Uterus (tissue), 3 donors: ENCODE measurements at regions not wholly inside any gene's neighbourhood (a gene's known extent, or its start where the extent isn't known, plus 50 kb on each side); places are given as distances from the start of the nearest gene placed in this dataset.

Experiments used
- DNase-seq, 2 donors: peaks; one replicate each; pipeline ENCODE4 v3.0.0-alpha.2; 2019 to 2020
- H3K27ac ChIP-seq, 2 donors: fragments of 200-600 bp; sonication (generic); 1 replicate in 1 of 2; 2 replicates in 1 of 2; pipeline ENCODE4 v1.5.1; 2016 to 2018
- H3K27me3 ChIP-seq, 2 donors: fragments of 200-600 bp; sonication (generic); one replicate each; pipeline ENCODE4 v1.5.1; 2018 to 2019; ENCODE audit warnings: control low read depth in 1 of 2
- H3K36me3 ChIP-seq, 2 donors: fragments of 200-600 bp; sonication (generic); one replicate each; pipeline ENCODE4 v1.5.1; 2019; ENCODE audit warnings: control low read depth in 1 of 2
- H3K4me1 ChIP-seq, 2 donors: fragments of 200-600 bp; sonication (generic); one replicate each; pipeline ENCODE4 v1.5.1; 2018 to 2019; ENCODE audit warnings: control low read depth in 1 of 2
- H3K4me3 ChIP-seq, 2 donors: fragments of 200-600 bp; sonication (generic); 1 replicate in 1 of 2; 2 replicates in 1 of 2; pipeline ENCODE4 v1.5.1; 2018 to 2019; ENCODE audit warnings: mild to moderate bottlenecking in 1 of 2
- H3K9me3 ChIP-seq, 2 donors: fragments of 200-600 bp; sonication (generic); one replicate each; pipeline ENCODE4 v1.5.1; 2019; ENCODE audit warnings: control low read depth in 1 of 2
- POLR2A ChIP-seq, 2 donors: fragments of 450-650 bp; IDR thresholded peaks; one replicate each; pipeline ENCODE4 v1.6.1; 2016; ENCODE audit warnings: antibody characterized with exemption in 2 of 2, mild to moderate bottlenecking in 1 of 2, moderate library complexity in 1 of 2
- intact Hi-C: fragments of 100-400 bp; cut with DNase I; formaldehyde crosslinking; loops from one replicate; pipeline ENCODE4 v1.15.1; 2023; ENCODE audit warnings: low total_unique reads
- TF ChIP-seq, protein P1 (sequence below), 4 experiments: fragments of 200-600 bp in 2 of 4; fragments of 450-650 bp in 2 of 4; sonication (generic) in 2 of 4; IDR thresholded peaks; one replicate each; pipeline ENCODE4 v1.5.1; 2016 to 2019; ENCODE audit warnings: antibody characterized with exemption in 4 of 4, mild to moderate bottlenecking in 2 of 4, moderate library complexity in 1 of 4
- donor health status: DM: yes; HTN: yes; CAD: no.

DNA sequence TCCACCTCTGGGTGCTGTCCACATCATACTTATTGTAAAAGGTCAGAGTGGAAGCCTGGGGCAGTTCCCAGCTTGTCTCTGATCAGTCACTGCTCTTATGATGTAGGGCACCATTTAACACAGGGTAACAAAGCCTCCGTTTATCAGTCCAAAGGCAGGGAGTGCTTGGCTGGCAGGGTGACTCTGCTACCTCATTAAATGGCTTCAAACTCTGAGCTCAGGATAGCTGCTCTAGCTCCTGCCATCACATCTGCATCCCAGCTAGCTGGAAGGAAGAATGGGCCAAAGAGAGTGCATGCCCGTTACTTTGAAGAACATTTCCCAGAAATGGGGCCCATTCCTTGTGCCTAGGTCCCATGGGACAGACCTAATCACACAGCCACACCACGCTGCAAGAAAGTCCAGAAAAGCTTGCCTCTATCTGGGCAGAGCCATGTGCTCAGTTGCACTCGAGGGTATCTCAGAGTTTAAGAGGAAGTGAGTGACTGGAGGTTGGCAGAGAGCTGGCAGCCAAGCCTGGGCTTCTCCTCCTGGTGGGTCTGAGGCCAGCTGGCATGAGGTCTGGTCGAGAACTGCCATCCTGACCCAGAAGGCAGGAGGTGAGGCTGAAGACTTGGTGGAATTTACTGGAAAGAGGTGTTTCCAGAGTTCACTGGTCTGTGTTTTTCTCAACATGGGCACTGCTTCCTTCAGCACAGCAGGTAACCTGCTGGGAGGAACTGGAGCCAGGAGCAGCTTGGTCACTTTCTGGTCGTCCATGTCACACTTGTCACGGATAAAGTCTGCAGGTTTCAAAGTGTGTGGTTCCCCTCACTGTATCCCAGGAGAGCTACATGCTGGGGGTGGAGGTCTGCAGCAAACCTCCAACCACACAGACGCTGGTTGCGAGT is 935.7 kb downstream of the BRD1 start:
- H3K9me3 ChIP-seq = no peaks in the 10 kb centered on the region
- TF ChIP-seq, protein P1, sequence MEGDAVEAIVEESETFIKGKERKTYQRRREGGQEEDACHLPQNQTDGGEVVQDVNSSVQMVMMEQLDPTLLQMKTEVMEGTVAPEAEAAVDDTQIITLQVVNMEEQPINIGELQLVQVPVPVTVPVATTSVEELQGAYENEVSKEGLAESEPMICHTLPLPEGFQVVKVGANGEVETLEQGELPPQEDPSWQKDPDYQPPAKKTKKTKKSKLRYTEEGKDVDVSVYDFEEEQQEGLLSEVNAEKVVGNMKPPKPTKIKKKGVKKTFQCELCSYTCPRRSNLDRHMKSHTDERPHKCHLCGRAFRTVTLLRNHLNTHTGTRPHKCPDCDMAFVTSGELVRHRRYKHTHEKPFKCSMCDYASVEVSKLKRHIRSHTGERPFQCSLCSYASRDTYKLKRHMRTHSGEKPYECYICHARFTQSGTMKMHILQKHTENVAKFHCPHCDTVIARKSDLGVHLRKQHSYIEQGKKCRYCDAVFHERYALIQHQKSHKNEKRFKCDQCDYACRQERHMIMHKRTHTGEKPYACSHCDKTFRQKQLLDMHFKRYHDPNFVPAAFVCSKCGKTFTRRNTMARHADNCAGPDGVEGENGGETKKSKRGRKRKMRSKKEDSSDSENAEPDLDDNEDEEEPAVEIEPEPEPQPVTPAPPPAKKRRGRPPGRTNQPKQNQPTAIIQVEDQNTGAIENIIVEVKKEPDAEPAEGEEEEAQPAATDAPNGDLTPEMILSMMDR (IDR thresholded peaks at IDR 0.05) = no peak
- TF ChIP-seq POLR2A (IDR thresholded peaks at IDR 0.05) = no peak
- H3K27ac ChIP-seq = no peak overlapping the region
- H3K27me3 ChIP-seq = no peaks in the 10 kb centered on the region
- intact Hi-C loops = no loop called here
- no peak for DNase-seq
- H3K4me3 ChIP-seq = no peak overlapping the region
- H3K4me1 ChIP-seq = no peaks in the 10 kb centered on the region
- no peaks in the 10 kb centered on the region for H3K36me3 ChIP-seq

DNA sequence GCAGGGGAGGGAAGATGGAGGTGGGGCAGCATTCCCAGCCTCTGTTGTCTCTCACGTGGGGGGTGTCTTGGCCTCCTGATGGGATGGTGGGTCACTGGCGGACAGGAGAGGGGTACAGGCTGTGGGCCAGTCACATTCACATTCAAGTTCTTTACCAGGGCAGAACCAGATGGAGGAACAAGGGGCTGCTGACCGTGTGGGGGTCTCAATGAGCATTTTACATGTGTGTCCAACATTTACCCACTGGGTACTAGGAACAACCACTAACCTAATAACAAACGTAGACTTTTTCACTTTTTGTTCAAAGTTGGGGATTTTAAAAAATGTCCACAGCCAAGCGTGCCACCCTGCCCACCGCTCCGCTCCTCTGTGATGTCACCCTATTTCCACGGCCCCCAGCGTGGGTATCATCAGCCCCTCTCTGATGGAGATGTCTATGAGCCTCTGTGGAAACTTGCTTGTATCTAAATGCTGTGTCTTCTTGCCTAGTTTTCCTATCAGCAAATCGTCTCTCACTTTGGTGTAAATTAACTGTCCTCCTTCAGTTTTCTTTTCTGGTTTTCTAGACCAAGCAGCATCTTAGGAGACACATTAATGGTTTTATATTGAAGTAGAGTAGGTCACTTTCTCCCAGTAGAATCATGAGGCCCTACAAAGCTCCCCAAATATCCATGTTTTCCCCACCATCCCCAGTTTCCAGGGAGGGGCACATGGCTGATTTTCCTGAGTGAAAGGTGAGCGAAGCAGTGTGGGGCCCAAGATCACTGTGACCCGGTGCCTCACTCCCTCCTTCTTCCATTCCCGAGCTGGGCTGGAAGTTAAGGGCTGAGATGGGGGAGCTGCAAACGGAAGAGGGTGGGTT is 936.7 kb downstream of the BRD1 start:
- no peak for TF ChIP-seq POLR2A (IDR thresholded peaks at IDR 0.05)
- TF ChIP-seq, protein P1 (IDR thresholded peaks at IDR 0.05) = no peak
- H3K36me3 ChIP-seq = no peaks in the 10 kb centered on the region
- no peaks in the 10 kb centered on the region for H3K4me1 ChIP-seq
- H3K4me3 ChIP-seq = no peak overlapping the region
- DNase-seq = no peak
- H3K27ac ChIP-seq = no peak overlapping the region
- intact Hi-C loops = no loop called here
- no peaks in the 10 kb centered on the region for H3K27me3 ChIP-seq
- no peaks in the 10 kb centered on the region for H3K9me3 ChIP-seq

DNA sequence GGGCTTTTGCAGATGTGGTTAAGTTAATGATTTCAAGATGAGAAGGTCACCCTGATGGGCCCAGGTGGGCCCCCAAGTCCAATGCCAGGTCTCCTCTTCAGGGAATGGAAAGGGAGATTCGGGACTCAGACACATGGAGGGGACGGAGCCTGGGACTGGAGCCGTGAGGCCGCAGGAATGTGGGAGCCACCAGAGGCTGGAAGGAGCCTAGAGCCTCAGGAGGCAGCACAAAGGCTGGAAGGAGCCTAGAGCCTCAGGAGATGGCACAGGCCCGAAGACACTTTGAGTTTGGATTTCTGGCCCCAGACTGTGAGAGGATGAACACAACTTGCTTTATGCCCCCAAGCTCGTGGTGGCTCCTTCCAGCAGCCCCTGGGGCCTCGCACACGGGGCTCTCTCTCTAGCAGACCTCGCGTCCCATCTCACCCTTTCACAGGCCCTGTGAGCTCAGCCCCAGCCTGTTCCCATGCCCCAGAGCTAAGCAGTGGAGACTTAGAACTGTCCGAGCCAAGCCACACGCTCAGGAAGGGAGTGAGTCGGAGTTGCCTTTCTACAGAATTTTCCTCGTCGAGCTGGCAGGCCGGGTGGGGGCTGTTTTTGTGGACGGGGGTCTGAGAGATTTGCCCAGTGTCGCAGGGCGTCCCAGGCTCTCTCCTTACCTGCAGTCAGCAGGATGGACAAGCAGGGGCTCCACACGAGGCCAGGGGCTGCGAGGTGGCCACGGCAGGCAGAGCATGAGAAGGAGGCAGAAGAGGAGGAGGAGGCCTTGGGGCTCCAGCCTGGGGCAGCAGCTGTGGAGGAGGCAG is 937.6 kb downstream of the BRD1 start:
- Histone ChIP-seq H3K36me3 (no peaks in the 10 kb centered on the region), H3K4me1 (no peaks in the 10 kb centered on the region), H3K4me3 (no peak overlapping the region), H3K9me3 (no peaks in the 10 kb centered on the region), H3K27ac (no peak overlapping the region), H3K27me3 (no peaks in the 10 kb centered on the region)
- intact Hi-C loops = no loop called here
- TF ChIP-seq POLR2A (IDR thresholded peaks at IDR 0.05) = no peak
- TF ChIP-seq, protein P1 (IDR thresholded peaks at IDR 0.05) = no peak
- no peak for DNase-seq

DNA sequence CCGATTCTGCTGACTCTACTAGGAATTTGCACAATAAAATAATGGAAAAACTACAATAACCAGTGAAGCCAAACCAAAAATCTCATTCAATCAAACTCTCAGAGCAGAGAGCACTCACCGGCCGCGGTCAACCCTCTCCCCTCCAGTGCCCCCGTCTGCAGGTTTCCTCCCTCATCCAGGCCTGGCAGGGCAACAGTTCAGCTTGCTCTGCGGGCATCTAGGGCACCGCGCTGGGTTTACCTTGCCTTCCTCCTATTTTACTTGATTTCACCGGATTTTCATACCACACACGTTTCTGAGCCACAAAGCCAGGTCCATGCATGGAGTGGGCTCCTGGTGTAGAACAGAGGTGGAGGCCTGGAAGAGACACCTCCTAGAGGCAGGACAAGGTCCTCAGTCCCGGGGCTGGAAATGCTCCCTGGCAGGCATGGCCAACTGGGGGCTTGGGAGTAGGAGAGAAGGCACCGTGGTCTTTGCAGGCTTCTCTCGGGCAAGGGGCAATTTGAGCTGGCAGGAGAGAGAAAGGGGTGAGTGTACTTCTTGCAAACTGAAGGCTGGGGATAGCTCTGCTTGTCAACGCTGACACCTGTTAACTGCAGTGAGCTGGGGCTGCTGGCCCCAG is 938.4 kb downstream of the BRD1 start:
- H3K4me3 ChIP-seq = no peak overlapping the region
- intact Hi-C loops = no loop called here
- DNase-seq = no peak

More for the DNA sequence above, 938.4 kb downstream of the BRD1 start:
- Histone ChIP-seq H3K27ac (no peak overlapping the region), H3K27me3 (no peaks in the 10 kb centered on the region), H3K36me3 (no peaks in the 10 kb centered on the region), H3K4me1 (no peaks in the 10 kb centered on the region), H3K9me3 (no peaks in the 10 kb centered on the region)
- no peak for TF ChIP-seq POLR2A (IDR thresholded peaks at IDR 0.05)
- TF ChIP-seq, protein P1 (IDR thresholded peaks at IDR 0.05) = no peak
